Medulla oblongata (tissue), 1 donor: ENCODE measurements at regions not wholly inside any gene's neighbourhood (a gene's known extent, or its start where the extent isn't known, plus 50 kb on each side); places are given as distances from the start of the nearest gene placed in this dataset.
"Not testable (repeated sequence)": the region's sequence is repeated elsewhere in the genome, so short reads cannot be mapped to it uniquely, and the experiment has no call there.

Experiments used
- DNase-seq: peaks from one replicate; pipeline ENCODE4 v3.0.0-alpha.2; 2015; ENCODE audit errors: extremely low spot score

GRCh38 chr15:95636107-95636506 is 694.4 kb upstream of the NR2F2 start:
- DNase-seq, result no peak

GRCh38 chr15:95637234-95637633 is 693.3 kb upstream of the NR2F2 start:
- DNase-seq, result not testable (repeated sequence)

- no peak for DNase-seq
Measured at GRCh38 chr15:95639208-95639607, 691.3 kb upstream of the NR2F2 start.

- no peak for DNase-seq
Measured at GRCh38 chr15:95644100-95644875, 686.2 kb upstream of the NR2F2 start.

GRCh38 chr15:95645791-95646338 is 684.6 kb upstream of the NR2F2 start:
- no peak for DNase-seq

- DNase-seq, result no peak
Measured at GRCh38 chr15:95646484-95647273, 683.8 kb upstream of the NR2F2 start.

GRCh38 chr15:95647531-95648277 is 682.8 kb upstream of the NR2F2 start:
- DNase-seq, result no peak

GRCh38 chr15:95653361-95653805 is 677.1 kb upstream of the NR2F2 start:
- DNase-seq, result no peak

- no peak for DNase-seq
Measured at GRCh38 chr15:95655089-95655607, 675.4 kb upstream of the NR2F2 start.

GRCh38 chr15:95656595-95656994 is 673.9 kb upstream of the NR2F2 start:
- DNase-seq, result no peak

GRCh38 chr15:95658799-95659198 is 671.7 kb upstream of the NR2F2 start:
- DNase-seq, result no peak

- DNase-seq, result no peak
Measured at GRCh38 chr15:95659656-95660055, 670.8 kb upstream of the NR2F2 start.

GRCh38 chr15:95662638-95663037 is 667.9 kb upstream of the NR2F2 start:
- DNase-seq, result no peak

- no peak for DNase-seq
Measured at GRCh38 chr15:95663156-95664100, 667.1 kb upstream of the NR2F2 start.

GRCh38 chr15:95664450-95664849 is 666.0 kb upstream of the NR2F2 start:
- DNase-seq, result no peak

GRCh38 chr15:95669146-95669922 is 661.2 kb upstream of the NR2F2 start:
- DNase-seq, result no peak

GRCh38 chr15:95674031-95674430 is 656.5 kb upstream of the NR2F2 start:
- no peak for DNase-seq

- no peak for DNase-seq
Measured at GRCh38 chr15:95676500-95676899, 654.0 kb upstream of the NR2F2 start.

GRCh38 chr15:95679847-95680582 is 650.5 kb upstream of the NR2F2 start:
- no peak for DNase-seq
